ENCODE measurements at regions not wholly inside any gene's neighbourhood (a gene's known extent, or its start where the extent isn't known, plus 50 kb on each side); places are given as distances from the start of the nearest gene placed in this dataset.

DNA sequence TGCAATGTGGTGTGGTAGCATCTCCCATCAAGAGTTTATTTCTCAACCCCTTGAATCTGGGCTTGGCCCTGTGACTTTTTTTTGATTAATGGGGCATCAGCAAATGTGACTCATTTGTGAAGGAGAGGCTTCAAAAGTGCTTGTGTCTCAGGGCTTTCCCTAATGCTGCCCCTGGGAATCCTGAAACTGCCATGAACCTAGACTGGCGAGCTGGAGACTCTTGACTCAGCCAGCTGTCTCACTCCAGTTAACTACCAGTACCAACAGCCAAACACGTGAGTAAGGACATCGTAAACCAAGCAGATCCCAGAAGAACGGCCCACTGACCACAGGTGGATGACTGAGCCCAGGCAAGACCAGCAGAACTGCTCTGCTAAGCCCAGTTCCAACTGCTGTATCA is 72.8 kb upstream of the ADTRP start:
- no peaks in the 10 kb centered on the region for H3K27me3 ChIP-seq (replicated peaks; ENCODE audit: control insufficient read depth, insufficient read depth, low read length)
- Mint-ChIP-seq H3K4me1 (ENCODE audit: low read depth, unreplicated experiment) (no peaks in the 10 kb centered on the region), H3K9me3 (ENCODE audit: unreplicated experiment) (no peaks in the 10 kb centered on the region), H3K4me3 (ENCODE audit: unreplicated experiment) (no peak overlapping the region), H3K27ac (ENCODE audit: unreplicated experiment) (no peak overlapping the region), H3K27me3 (ENCODE audit: insufficient read depth, unreplicated experiment) (no peaks in the 10 kb centered on the region), H3K36me3 (ENCODE audit: insufficient read depth, unreplicated experiment) (no peaks in the 10 kb centered on the region)
- no peaks in the 10 kb centered on the region for H3K9me3 ChIP-seq
- intact Hi-C loops (cut with micrococcal nuclease; ENCODE audit: unreplicated experiment), result no loop called here
- BruUV-seq (replicated peaks), result no TSS peak
- H3K36me3 ChIP-seq (ENCODE audit: control insufficient read depth, insufficient read depth, low read length), result no peaks in the 10 kb centered on the region
- H3K4me1 ChIP-seq, result no peaks in the 10 kb centered on the region
- no peak for DNase-seq
- no peak overlapping the region for H3K4me3 ChIP-seq (ENCODE audit: low read depth, low read length)
- POLR2A ChIA-PET, result no interaction called here
- no peak for TF ChIP-seq CTCF (IDR thresholded peaks at IDR 0.05; ENCODE audit: insufficient read depth in 1 of 2, low read depth in 1 of 2, low read length in 1 of 2, severe bottlenecking in 1 of 2, unreplicated experiment in 1 of 2)
- CTCF ChIA-PET, result no interaction called here

DNA sequence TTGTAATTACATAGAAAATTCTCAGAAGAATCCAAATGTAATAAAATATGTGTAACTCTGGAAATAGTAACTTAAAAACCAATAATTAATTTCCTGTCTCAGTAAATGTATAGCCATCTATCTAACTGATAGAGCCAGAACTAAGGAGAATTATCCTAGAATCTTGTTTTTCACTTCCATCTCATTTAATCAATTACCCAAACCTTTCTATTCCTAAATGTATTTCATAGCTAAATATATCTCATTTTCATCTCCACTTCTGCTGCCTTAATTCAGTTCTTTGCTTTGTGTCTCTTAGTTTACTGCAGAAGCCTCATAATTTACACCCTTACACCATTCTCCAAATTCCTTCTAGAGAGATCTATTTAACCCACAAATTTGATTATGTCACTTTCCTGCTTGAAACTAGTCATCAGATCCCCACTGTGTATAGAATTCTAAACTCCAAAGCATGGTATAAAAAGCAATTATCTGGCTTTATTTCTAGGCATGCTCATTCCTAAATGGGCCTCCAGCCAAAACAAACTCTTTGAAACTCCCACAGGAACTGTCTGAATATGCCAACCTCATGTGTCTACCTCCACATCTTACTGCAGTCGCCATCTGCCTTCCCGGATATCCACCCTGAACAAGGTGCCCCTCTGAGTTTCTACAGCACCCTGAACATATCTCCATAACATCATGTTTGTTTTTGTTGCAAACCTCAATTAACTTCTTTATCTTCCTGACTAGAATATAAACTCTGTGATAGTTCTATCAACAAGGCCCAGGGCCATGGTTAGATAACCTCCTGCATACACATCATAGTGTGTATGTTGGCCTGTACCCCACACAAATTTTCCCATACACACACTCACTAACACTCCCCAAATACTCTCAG is 70.5 kb upstream of the ADTRP start:
- Mint-ChIP-seq H3K9me3 (ENCODE audit: unreplicated experiment) (no peaks in the 10 kb centered on the region), H3K27me3 (ENCODE audit: insufficient read depth, unreplicated experiment) (peaks cover 3% of the 10 kb centered on the region), H3K36me3 (ENCODE audit: insufficient read depth, unreplicated experiment) (no peaks in the 10 kb centered on the region), H3K4me3 (ENCODE audit: unreplicated experiment) (no peak overlapping the region), H3K4me1 (ENCODE audit: low read depth, unreplicated experiment) (no peaks in the 10 kb centered on the region), H3K27ac (ENCODE audit: unreplicated experiment) (no peak overlapping the region)
- POLR2A ChIA-PET, result no interaction called here
- no peaks in the 10 kb centered on the region for H3K9me3 ChIP-seq
- H3K4me1 ChIP-seq, result no peaks in the 10 kb centered on the region
- no peaks in the 10 kb centered on the region for H3K27me3 ChIP-seq (replicated peaks; ENCODE audit: control insufficient read depth, insufficient read depth, low read length)
- BruUV-seq (replicated peaks), result no TSS peak
- intact Hi-C loops (cut with micrococcal nuclease; ENCODE audit: unreplicated experiment), result no loop called here
- no peak overlapping the region for H3K4me3 ChIP-seq (ENCODE audit: low read depth, low read length)
- no peak for DNase-seq
- no peaks in the 10 kb centered on the region for H3K36me3 ChIP-seq (ENCODE audit: control insufficient read depth, insufficient read depth, low read length)
- no peak for TF ChIP-seq CTCF (IDR thresholded peaks at IDR 0.05; ENCODE audit: insufficient read depth in 1 of 2, low read depth in 1 of 2, low read length in 1 of 2, severe bottlenecking in 1 of 2, unreplicated experiment in 1 of 2)
- CTCF ChIA-PET, result no interaction called here

GRCh38 chr6:11848346-11848651 is 69.7 kb upstream of the ADTRP start:
- H3K27me3 Mint-ChIP-seq (ENCODE audit: insufficient read depth, unreplicated experiment), result peaks cover 3% of the 10 kb centered on the region
- no peak overlapping the region for H3K27ac Mint-ChIP-seq (ENCODE audit: unreplicated experiment)
- ChIA-PET POLR2A (no interaction called here), CTCF (no interaction called here)
- Histone ChIP-seq H3K36me3 (ENCODE audit: control insufficient read depth, insufficient read depth, low read length) (no peaks in the 10 kb centered on the region), H3K4me3 (ENCODE audit: low read depth, low read length) (no peak overlapping the region), H3K4me1 (no peaks in the 10 kb centered on the region), H3K9me3 (no peaks in the 10 kb centered on the region), H3K27me3 (replicated peaks; ENCODE audit: control insufficient read depth, insufficient read depth, low read length) (no peaks in the 10 kb centered on the region)
- no peaks in the 10 kb centered on the region for H3K4me1 Mint-ChIP-seq (ENCODE audit: low read depth, unreplicated experiment)
- TF ChIP-seq CTCF (IDR thresholded peaks at IDR 0.05; ENCODE audit: insufficient read depth in 1 of 2, low read depth in 1 of 2, low read length in 1 of 2, severe bottlenecking in 1 of 2, unreplicated experiment in 1 of 2), result no peak
- no TSS peak for BruUV-seq (replicated peaks)
- DNase-seq, result no peak
- no peaks in the 10 kb centered on the region for H3K36me3 Mint-ChIP-seq (ENCODE audit: insufficient read depth, unreplicated experiment)
- no peaks in the 10 kb centered on the region for H3K9me3 Mint-ChIP-seq (ENCODE audit: unreplicated experiment)
- intact Hi-C loops (cut with micrococcal nuclease; ENCODE audit: unreplicated experiment), result no loop called here
- H3K4me3 Mint-ChIP-seq (ENCODE audit: unreplicated experiment), result no peak overlapping the region

Data from Caco-2 (cell line).